Upper lobe of left lung (tissue), 6 donors: ENCODE measurements at regions not wholly inside any gene's neighbourhood (a gene's known extent, or its start where the extent isn't known, plus 50 kb on each side); places are given as distances from the start of the nearest gene placed in this dataset.

Source experiments
- ATAC-seq, 2 donors: fragments of 200-7000 bp; cut with Tn5 transposase; one replicate each; pipeline ENCODE4 v1.9.1; 2022; ENCODE audit warnings: mild to moderate bottlenecking in 2 of 2, moderate library complexity in 2 of 2; ENCODE audit not compliant: low FRiP score in 2 of 2
- DNase-seq, 2 donors: peaks; one replicate each; pipeline ENCODE4 v3.0.0-alpha.2; 2019 to 2020
- H3K27ac ChIP-seq, 4 donors: fragments of 200-600 bp; sonication (generic); one replicate each; pipeline ENCODE4 v1.5.1; 2016 to 2019
- H3K27me3 ChIP-seq, 4 donors: fragments of 200-600 bp; sonication (generic); one replicate each; pipeline ENCODE4 v1.5.1; 2017 to 2019
- H3K36me3 ChIP-seq, 4 donors: fragments of 200-600 bp; sonication (generic); one replicate each; pipeline ENCODE4 v1.5.1; 2016 to 2019
- H3K4me1 ChIP-seq, 4 donors: fragments of 200-600 bp; sonication (generic); one replicate each; pipeline ENCODE4 v1.5.1; 2018 to 2019
- H3K4me3 ChIP-seq, 4 donors: fragments of 200-600 bp; sonication (generic); one replicate each; pipeline ENCODE4 v1.5.1; 2017 to 2019; ENCODE audit warnings: mild to moderate bottlenecking in 2 of 4, moderate library complexity in 1 of 4
- H3K9me3 ChIP-seq, 4 donors: fragments of 200-600 bp; sonication (generic); one replicate each; pipeline ENCODE4 v1.5.1; 2018 to 2019
- CTCF ChIP-seq, 6 experiments: fragments of 450-650 bp in 4 of 6; fragments of 200-600 bp in 2 of 6; sonication (generic) in 2 of 6; IDR thresholded peaks; one replicate each; pipeline ENCODE4 v1.5.1; 2016 to 2019; ENCODE audit warnings: antibody characterized with exemption in 6 of 6
- EP300 ChIP-seq, 4 donors: sonication (generic); formaldehyde crosslinking; IDR thresholded peaks; one replicate each; pipeline ENCODE4 v1.5.1; 2017; ENCODE audit warnings: antibody characterized with exemption in 4 of 4, control low read depth in 2 of 4
- POLR2A ChIP-seq, 4 donors: fragments of 450-650 bp; IDR thresholded peaks; one replicate each; pipeline ENCODE4 v1.5.1; 2016 to 2017; ENCODE audit warnings: antibody characterized with exemption in 4 of 4, mild to moderate bottlenecking in 2 of 4
- POLR2AphosphoS5 ChIP-seq, 2 donors: sonication (generic); formaldehyde crosslinking; IDR thresholded peaks; one replicate each; pipeline ENCODE4 v1.5.1; 2017; ENCODE audit warnings: antibody characterized with exemption in 2 of 2
- WGBS, 2 donors: methylation state at CpG; one replicate each; pipeline ENCODE4 v1.1.5; 2017 to 2018; 5-methylcytosine and 5-hydroxymethylcytosine counted together
- donor health status: DM: no; HTN: no; CAD: no; lungs with moderate emphysema.
- donor health status: DM: no; HTN: yes; CAD: no; lungs with severe emphysema.

DNA sequence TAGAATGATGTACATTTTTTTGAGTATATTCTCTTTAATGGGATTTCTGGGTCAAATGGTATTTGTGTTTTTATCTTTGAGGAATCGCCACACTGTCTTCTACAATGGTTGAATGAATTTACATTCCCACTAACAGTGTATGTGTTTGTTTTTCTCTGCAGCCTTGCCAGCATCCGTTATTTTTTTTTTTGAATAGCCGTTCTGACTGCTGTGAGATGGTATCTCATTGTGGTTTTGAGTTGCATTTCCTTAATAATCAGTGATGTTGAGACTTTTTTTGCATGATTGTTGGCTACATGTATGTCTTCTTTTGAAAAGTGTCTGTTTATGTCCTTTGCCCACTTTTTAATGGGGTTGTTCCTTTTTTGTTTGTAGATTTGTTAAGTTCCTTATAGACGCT lies 172.7 kb upstream of the CDH8 start:
- TF ChIP-seq CTCF (IDR thresholded peaks at IDR 0.05), result no peak
- no peak for TF ChIP-seq POLR2AphosphoS5 (IDR thresholded peaks at IDR 0.05)
- TF ChIP-seq POLR2A (IDR thresholded peaks at IDR 0.05), result no peak
- TF ChIP-seq EP300 (IDR thresholded peaks at IDR 0.05), result no peak
- Histone ChIP-seq H3K4me1 (no peaks in the 10 kb centered on the region), H3K4me3 (no peak overlapping the region), H3K9me3 (no peaks in the 10 kb centered on the region), H3K27me3 (no peaks in the 10 kb centered on the region), H3K27ac (no peak overlapping the region), H3K36me3 (no peaks in the 10 kb centered on the region)
- 31 to 38% methylated on average over 4 of the region's 4 CpGs for WGBS, 2 donors
- DNase-seq (no peak), ATAC-seq (no peak)

GRCh38 chr16:62205459-62205858 lies 169.2 kb upstream of the CDH8 start:
- WGBS, 2 donors, result 0 to 88% methylated on average over 1 of the region's 1 CpG
- Histone ChIP-seq H3K27ac (no peak overlapping the region), H3K9me3 (no peaks in the 10 kb centered on the region), H3K4me3 (no peak overlapping the region), H3K36me3 (no peaks in the 10 kb centered on the region), H3K27me3 (no peaks in the 10 kb centered on the region), H3K4me1 (no peaks in the 10 kb centered on the region)
- DNase-seq (no peak), ATAC-seq (no peak)
- TF ChIP-seq EP300 (IDR thresholded peaks at IDR 0.05), result no peak
- TF ChIP-seq POLR2AphosphoS5 (IDR thresholded peaks at IDR 0.05), result no peak
- TF ChIP-seq POLR2A (IDR thresholded peaks at IDR 0.05), result no peak
- no peak for TF ChIP-seq CTCF (IDR thresholded peaks at IDR 0.05)

DNA sequence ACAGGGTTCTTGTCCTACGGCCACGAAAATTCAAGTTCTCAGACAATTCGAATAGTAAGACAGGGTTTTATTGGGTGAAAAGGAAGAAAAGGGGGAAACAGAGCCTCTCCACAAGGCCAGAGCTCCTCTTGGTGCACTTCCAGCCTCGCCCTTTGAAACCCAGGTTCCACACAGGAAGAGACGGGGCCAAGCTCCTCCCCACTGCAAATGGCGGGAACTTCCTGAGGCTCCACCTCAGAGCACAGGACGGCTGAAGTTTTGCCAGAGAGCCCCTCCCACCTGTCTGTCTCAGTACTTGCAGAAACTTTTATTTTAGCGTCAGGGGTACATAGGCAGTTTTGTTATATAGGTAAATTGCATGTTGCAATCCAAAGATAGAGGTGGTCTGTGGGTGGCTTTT lies 165.7 kb upstream of the CDH8 start:
- H3K9me3 ChIP-seq, result no peaks in the 10 kb centered on the region
- no peak overlapping the region for H3K27ac ChIP-seq
- TF ChIP-seq CTCF (IDR thresholded peaks at IDR 0.05) (no peak), POLR2AphosphoS5 (IDR thresholded peaks at IDR 0.05) (no peak), POLR2A (IDR thresholded peaks at IDR 0.05) (no peak), EP300 (IDR thresholded peaks at IDR 0.05) (no peak)
- no peak for DNase-seq
- no peaks in the 10 kb centered on the region for H3K27me3 ChIP-seq
- WGBS, 2 donors, result 68 to 77% methylated on average over 8 of the region's 8 CpGs
- no peak for ATAC-seq
- H3K4me3 ChIP-seq, result no peak overlapping the region
- no peaks in the 10 kb centered on the region for H3K4me1 ChIP-seq
- H3K36me3 ChIP-seq, result no peaks in the 10 kb centered on the region

GRCh38 chr16:62194828-62195227 lies 158.6 kb upstream of the CDH8 start:
- H3K27ac ChIP-seq, result no peak overlapping the region
- no peak for DNase-seq
- H3K4me1 ChIP-seq, result no peaks in the 10 kb centered on the region
- H3K4me3 ChIP-seq, result no peak overlapping the region
- H3K36me3 ChIP-seq, result no peaks in the 10 kb centered on the region
- no peak for ATAC-seq
- 54 to 66% methylated on average over 3 of the region's 3 CpGs for WGBS, 2 donors
- no peak for TF ChIP-seq CTCF (IDR thresholded peaks at IDR 0.05)
- no peak for TF ChIP-seq POLR2AphosphoS5 (IDR thresholded peaks at IDR 0.05)
- no peak for TF ChIP-seq EP300 (IDR thresholded peaks at IDR 0.05)
- no peak for TF ChIP-seq POLR2A (IDR thresholded peaks at IDR 0.05)
- H3K9me3 ChIP-seq, result no peaks in the 10 kb centered on the region
- no peaks in the 10 kb centered on the region for H3K27me3 ChIP-seq

- ATAC-seq, result no peak
- Histone ChIP-seq H3K4me3 (no peak overlapping the region), H3K27ac (no peak overlapping the region), H3K9me3 (no peaks in the 10 kb centered on the region), H3K27me3 (no peaks in the 10 kb centered on the region), H3K4me1 (no peaks in the 10 kb centered on the region), H3K36me3 (no peaks in the 10 kb centered on the region)
- no peak for DNase-seq
- peak in 3 of 6 experiments; percentile 19 to 31 (median 19) for TF ChIP-seq CTCF (IDR thresholded peaks at IDR 0.05)
- no peak for TF ChIP-seq EP300 (IDR thresholded peaks at IDR 0.05)
- 53 to 67% methylated on average over 2 of the region's 2 CpGs for WGBS, 2 donors
Measured at GRCh38 chr16:62190426-62190825, 154.2 kb upstream of the CDH8 start.
